Keratinocyte (primary cell): ENCODE measurements at regions not wholly inside any gene's neighbourhood (a gene's known extent, or its start where the extent isn't known, plus 50 kb on each side); places are given as distances from the start of the nearest gene placed in this dataset.

Experiments used
- DNase-seq: peaks from one replicate; pipeline ENCODE4 v3.0.0-alpha.2; 2011; ENCODE audit warnings: low read depth, missing footprints, low spot score
- FAIRE-seq: peaks from 2 replicates; lab custom pipeline; 2011; peaks lifted over from hg19 to GRCh38; lab: Jason Lieb, UNC
- H2AFZ ChIP-seq: 2 replicates; pipeline ENCODE4 v1.6.0; 2012; ENCODE audit warnings: low read length, control low read depth, inconsistent platforms; ENCODE audit not compliant: control insufficient read depth
- H3K27ac ChIP-seq: 2 replicates; pipeline ENCODE4 v1.5.1; 2011; ENCODE audit warnings: low read length; ENCODE audit not compliant: control insufficient read depth, insufficient read depth
- H3K27me3 ChIP-seq: 3 replicates; pipeline ENCODE4 v1.6.0; 2011; ENCODE audit warnings: low read length; ENCODE audit not compliant: control insufficient read depth, insufficient read depth; ENCODE audit errors: extremely low read depth
- H3K36me3 ChIP-seq, 2 experiments: 2 replicates in 1 of 2; 3 replicates in 1 of 2; pipeline ENCODE4 v1.5.1; 2011; ENCODE audit warnings: low read length in 2 of 2, mild to moderate bottlenecking in 1 of 2; ENCODE audit not compliant: control insufficient read depth in 2 of 2, insufficient read depth in 2 of 2; ENCODE audit errors: extremely low read depth in 1 of 2
- H3K4me1 ChIP-seq: 3 replicates; pipeline ENCODE4 v1.5.1; 2011; ENCODE audit warnings: low read length; ENCODE audit not compliant: control insufficient read depth, insufficient read depth; ENCODE audit errors: extremely low read depth
- H3K4me2 ChIP-seq: 3 replicates; pipeline ENCODE4 v1.6.0; 2011; ENCODE audit warnings: low read depth, low read length; ENCODE audit not compliant: control insufficient read depth, insufficient read depth; ENCODE audit errors: extremely low read depth
- H3K4me3 ChIP-seq, 3 experiments: fragments of 200-600 bp in 1 of 3; sonication (generic) in 1 of 3; 2 replicates in 2 of 3; 3 replicates in 1 of 3; pipeline ENCODE4 v1.5.1; 2011 to 2016; ENCODE audit warnings: low read length in 3 of 3, mild to moderate bottlenecking in 3 of 3, control low read depth in 2 of 3, inconsistent platforms in 1 of 3, low read depth in 1 of 3, mixed read lengths in 1 of 3, mixed run types in 1 of 3, moderate library complexity in 1 of 3; ENCODE audit not compliant: control insufficient read depth in 2 of 3, insufficient read depth in 2 of 3; ENCODE audit errors: extremely low read depth in 1 of 3
- H3K79me2 ChIP-seq: 2 replicates; pipeline ENCODE4 v1.6.0; 2012; ENCODE audit warnings: low read length; ENCODE audit not compliant: control insufficient read depth, insufficient read depth
- H3K9ac ChIP-seq: 3 replicates; pipeline ENCODE4 v1.6.0; 2011; ENCODE audit warnings: low read length; ENCODE audit not compliant: control insufficient read depth, insufficient read depth; ENCODE audit errors: extremely low read depth
- H3K9me1 ChIP-seq: 3 replicates; pipeline ENCODE4 v1.6.0; 2011; ENCODE audit warnings: low read length; ENCODE audit not compliant: control insufficient read depth, insufficient read depth; ENCODE audit errors: extremely low read depth
- H3K9me3 ChIP-seq: 2 replicates; pipeline ENCODE4 v1.5.1; 2012; ENCODE audit warnings: low read depth, low read length; ENCODE audit not compliant: control insufficient read depth
- H4K20me1 ChIP-seq: 3 replicates; pipeline ENCODE4 v1.6.0; 2011; ENCODE audit warnings: low read length; ENCODE audit not compliant: control insufficient read depth, insufficient read depth; ENCODE audit errors: extremely low read depth
- CTCF ChIP-seq, 3 experiments: IDR thresholded peaks in 1 of 3; conservative IDR thresholded peaks in 1 of 3; optimal IDR thresholded peaks in 1 of 3; 2 replicates in 2 of 3; 3 replicates in 1 of 3; pipeline versions ENCODE3 to v1.5.1; 2011; ENCODE audit warnings: low read length in 3 of 3, mild to moderate bottlenecking in 3 of 3, moderate library complexity in 2 of 3, control low read depth in 1 of 3, inconsistent platforms in 1 of 3; ENCODE audit not compliant: insufficient read depth in 2 of 3; ENCODE audit errors: extremely low read depth in 1 of 3
- EZH2 ChIP-seq: IDR thresholded peaks from one replicate; pipeline ENCODE4 v1.6.1; 2012; ENCODE audit warnings: inconsistent platforms, mild to moderate bottlenecking, low read length, moderate library complexity
- dilution Hi-C: fragments of 300-500 bp; cut with MboI; formaldehyde crosslinking; loops from one replicate; pipeline ENCODE4 v1.7.0; 2020; ENCODE audit warnings: low sequenced_read_pairs; ENCODE audit not compliant: extremely low pct_ligation_motif_present

GRCh38 chr2:200039724-200040650 lies 84.6 kb downstream of the MAIP1 start:
- DNase-seq (no peak), FAIRE-seq (no peak)
- Histone ChIP-seq H3K79me2 (no peaks in the 10 kb centered on the region), H3K9ac (no peak overlapping the region), H3K9me3 (no peaks in the 10 kb centered on the region), H3K27ac (no peak overlapping the region), H3K4me3 (no peak overlapping the region), H3K4me1 (no peaks in the 10 kb centered on the region), H3K27me3 (no peaks in the 10 kb centered on the region), H3K36me3 (no peaks in the 10 kb centered on the region), H4K20me1 (no peaks in the 10 kb centered on the region), H2AFZ (no peak overlapping the region), H3K9me1 (no peaks in the 10 kb centered on the region), H3K4me2 (no peak overlapping the region)
- TF ChIP-seq EZH2, result no peak
- dilution Hi-C loops, result no loop called here

GRCh38 chr2:200040831-200041230 lies 85.4 kb downstream of the MAIP1 start:
- H3K36me3 ChIP-seq, result no peaks in the 10 kb centered on the region
- no peak overlapping the region for H3K4me3 ChIP-seq
- DNase-seq (no peak), FAIRE-seq (no peak)
- no peaks in the 10 kb centered on the region for H3K4me1 ChIP-seq
- no peak overlapping the region for H2AFZ ChIP-seq
- H4K20me1 ChIP-seq, result no peaks in the 10 kb centered on the region
- H3K4me2 ChIP-seq, result no peak overlapping the region
- H3K27me3 ChIP-seq, result no peaks in the 10 kb centered on the region
- no peak for TF ChIP-seq CTCF (optimal IDR thresholded peaks at IDR 0.05 in 1 of 3, IDR thresholded peaks at IDR 0.05 in 1 of 3, conservative IDR thresholded peaks at IDR 0.05 in 1 of 3; ENCODE audit: extremely low read depth in 1 of 3, insufficient read depth in 2 of 3, low read length in 3 of 3)
- no peaks in the 10 kb centered on the region for H3K9me3 ChIP-seq
- dilution Hi-C loops, result no loop called here
- H3K27ac ChIP-seq, result no peak overlapping the region
- H3K79me2 ChIP-seq, result no peaks in the 10 kb centered on the region
- H3K9me1 ChIP-seq, result no peaks in the 10 kb centered on the region
- H3K9ac ChIP-seq, result no peak overlapping the region
